ENCODE measurements at regions not wholly inside any gene's neighbourhood (a gene's known extent, or its start where the extent isn't known, plus 50 kb on each side); places are given as distances from the start of the nearest gene placed in this dataset.

DNA sequence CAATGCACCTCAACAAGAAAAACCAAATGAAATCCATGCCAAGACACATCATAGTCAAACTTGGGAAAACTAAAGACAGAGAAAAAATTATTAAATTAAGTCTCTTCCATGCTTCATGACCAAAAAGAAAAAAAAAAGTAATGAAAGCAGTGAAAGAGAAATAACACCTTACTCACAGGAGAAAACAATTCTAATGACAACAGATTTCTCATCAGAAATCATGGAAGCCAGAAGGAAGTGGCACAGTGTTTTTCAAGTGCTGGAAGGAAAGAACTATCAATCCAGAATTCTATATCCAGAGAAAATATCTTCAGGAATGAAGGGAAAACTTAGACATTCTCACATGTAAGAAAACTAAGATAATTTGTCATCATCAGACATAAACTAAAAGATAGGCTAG, 71.1 kb upstream of the NUDT4 start:
- no peak for ATAC-seq
- DNase-seq: no peak
- Mint-ChIP-seq H3K27ac (no peak overlapping the region), H3K27me3 (no peaks in the 10 kb centered on the region), H3K4me3 (no peak overlapping the region), H3K9me3 (peaks cover 8 to 9% of the 10 kb centered on the region in 2 donors), H3K4me1 (no peaks in the 10 kb centered on the region)

DNA sequence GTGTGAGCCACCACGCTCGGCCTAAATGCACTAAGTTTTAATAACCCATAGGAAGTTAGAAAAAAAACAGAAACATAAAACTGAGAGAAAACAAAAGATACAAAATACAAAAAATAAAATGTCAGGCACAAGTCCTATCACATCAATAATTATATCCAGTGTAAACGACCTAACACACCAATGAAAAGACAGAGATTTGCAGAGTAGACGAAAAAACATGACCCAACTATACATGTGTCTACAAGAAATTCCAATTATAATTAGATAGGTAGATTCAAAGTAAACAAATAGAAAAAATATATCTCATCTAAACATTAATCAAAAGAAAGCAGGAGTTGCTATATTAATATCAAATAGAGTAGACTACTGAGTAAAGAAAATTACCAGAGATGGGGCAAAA, 69.4 kb upstream of the NUDT4 start:
- no peaks in the 10 kb centered on the region for H3K4me1 Mint-ChIP-seq
- ATAC-seq: no peak
- DNase-seq: no peak
- H3K9me3 Mint-ChIP-seq: peaks cover 8 to 9% of the 10 kb centered on the region in 2 donors
- H3K27ac Mint-ChIP-seq: no peak overlapping the region
- H3K27me3 Mint-ChIP-seq: no peaks in the 10 kb centered on the region
- H3K4me3 Mint-ChIP-seq: no peak overlapping the region

DNA sequence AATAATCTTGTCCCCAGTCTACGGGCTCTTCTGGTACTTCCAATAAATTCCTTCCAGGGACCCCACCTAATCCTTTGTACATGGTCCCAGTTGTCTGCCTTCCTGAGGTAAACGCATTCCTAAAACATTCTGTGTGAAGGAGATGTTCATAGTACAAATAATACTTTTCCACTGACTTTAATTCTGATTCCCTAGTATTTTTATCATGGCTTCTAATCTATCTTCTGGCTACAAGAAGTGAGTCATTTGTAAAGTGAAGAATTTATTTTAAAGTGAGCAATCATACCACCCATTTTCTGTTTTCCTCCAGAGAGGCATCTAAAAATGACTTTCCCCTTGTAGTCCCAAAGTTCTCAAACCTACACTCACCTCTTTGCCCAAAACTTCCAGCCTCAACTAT, 65.9 kb upstream of the NUDT4 start:
- ATAC-seq (no peak), DNase-seq (no peak)
- Mint-ChIP-seq H3K27ac (no peak overlapping the region), H3K4me1 (no peaks in the 10 kb centered on the region), H3K4me3 (no peak overlapping the region), H3K27me3 (no peaks in the 10 kb centered on the region), H3K9me3 (peaks cover under 1% of the 10 kb centered on the region in 2 donors)

DNA sequence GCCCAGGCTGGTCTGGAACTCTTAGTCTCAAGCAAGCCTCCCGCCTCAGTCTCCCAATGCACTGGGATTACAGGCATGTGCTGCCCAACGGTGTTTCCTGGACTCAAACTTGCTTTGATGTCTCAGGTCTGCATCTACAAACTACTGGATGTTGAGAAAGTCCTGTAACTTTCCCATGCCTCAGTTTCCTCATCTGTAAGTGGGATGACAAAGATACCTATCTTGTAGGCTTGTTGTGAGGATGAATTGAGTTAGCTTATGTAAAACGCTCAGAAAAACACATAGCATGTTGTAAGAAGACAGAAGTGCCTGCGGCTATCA, 63.6 kb upstream of the NUDT4 start:
- H3K27ac Mint-ChIP-seq: no peak overlapping the region
- DNase-seq (no peak), ATAC-seq (no peak)
- H3K4me1 Mint-ChIP-seq: peaks cover 7% of the 10 kb centered on the region
- H3K27me3 Mint-ChIP-seq: no peaks in the 10 kb centered on the region
- no peak overlapping the region for H3K4me3 Mint-ChIP-seq
- no peaks in the 10 kb centered on the region for H3K9me3 Mint-ChIP-seq

DNA sequence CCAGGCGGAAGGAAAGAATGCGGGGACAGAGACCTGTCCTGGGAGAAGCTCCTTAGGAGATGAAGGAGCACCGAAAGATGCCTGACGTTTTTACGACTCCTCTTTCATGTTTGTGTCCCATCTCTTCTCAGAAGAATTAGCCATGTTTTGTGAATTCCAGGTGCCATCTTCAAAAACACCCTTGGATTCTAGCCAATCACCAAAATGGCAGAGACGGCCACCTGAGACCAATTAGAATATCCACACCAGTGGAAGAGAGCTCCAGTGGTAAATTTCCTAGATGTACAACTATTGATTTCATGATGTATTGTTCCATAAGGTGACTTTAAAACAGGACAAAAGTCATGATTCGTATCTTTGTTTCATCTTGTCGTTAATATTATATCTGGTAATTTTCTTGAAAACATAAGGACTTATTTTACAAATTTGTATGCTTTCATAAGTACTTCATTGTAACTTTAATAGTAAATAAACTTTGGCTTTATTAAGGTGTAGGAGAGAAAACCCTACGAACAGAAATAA, 62.3 kb upstream of the NUDT4 start:
- Mint-ChIP-seq H3K27ac (no peak overlapping the region), H3K4me1 (peaks cover 7% of the 10 kb centered on the region), H3K4me3 (no peak overlapping the region), H3K27me3 (no peaks in the 10 kb centered on the region), H3K9me3 (no peaks in the 10 kb centered on the region)
- no peak for ATAC-seq
- no peak for DNase-seq

DNA sequence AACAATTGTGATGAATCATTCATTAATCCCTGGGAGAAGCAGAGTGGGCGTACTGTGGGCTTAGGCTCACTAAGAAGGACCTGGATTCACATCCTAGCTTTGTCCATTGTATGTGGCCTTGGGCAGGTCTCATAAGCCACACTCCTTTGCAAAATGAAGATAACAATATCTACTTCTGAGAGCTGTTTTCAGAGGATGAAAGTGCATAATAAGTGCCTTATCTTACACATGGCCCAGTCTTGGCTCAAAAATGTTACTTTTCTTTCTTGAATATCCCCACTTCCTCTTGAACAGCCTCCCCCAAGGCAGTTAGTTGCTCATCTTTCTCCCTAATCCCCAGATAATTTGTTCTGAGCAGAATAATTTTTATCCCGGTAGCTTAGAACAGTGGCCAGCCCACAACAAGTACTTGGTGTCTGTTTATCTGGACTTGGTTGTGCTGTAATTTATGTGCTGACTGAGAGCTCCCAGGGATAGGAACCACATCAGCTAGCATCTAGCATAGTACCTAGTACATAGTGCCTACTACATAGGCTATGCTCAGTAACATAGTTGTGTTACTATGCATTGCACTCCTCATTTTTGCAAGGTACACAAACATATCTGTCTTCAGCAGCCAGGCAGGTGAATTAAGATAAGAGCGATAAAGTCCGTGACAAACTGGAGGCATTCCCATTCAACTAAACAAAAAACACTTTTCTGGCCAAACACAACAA, 61.7 kb upstream of the NUDT4 start:
- DNase-seq (no peak), ATAC-seq (no peak)
- Mint-ChIP-seq H3K9me3 (no peaks in the 10 kb centered on the region), H3K4me1 (peaks cover 7% of the 10 kb centered on the region), H3K4me3 (no peak overlapping the region), H3K27ac (no peak overlapping the region), H3K27me3 (no peaks in the 10 kb centered on the region)

DNA sequence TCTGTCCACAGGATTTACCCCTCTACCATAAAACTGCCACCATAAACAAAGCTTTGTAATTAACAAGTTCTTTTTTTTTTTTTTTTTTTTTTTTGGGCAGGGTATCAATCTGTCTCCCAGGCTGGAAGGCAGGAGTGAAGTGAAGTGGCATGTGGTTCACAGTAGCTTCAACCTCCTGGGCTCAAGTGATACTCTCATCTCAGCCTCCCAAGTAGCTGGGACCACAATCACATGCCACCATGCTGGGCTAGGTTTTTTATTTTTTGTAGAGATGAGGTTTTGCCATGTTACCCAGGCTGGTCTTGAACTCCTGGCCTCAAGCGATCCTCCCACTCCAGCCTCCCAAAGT, 61.1 kb upstream of the NUDT4 start:
- Mint-ChIP-seq H3K27me3 (no peaks in the 10 kb centered on the region), H3K4me1 (peaks cover 7% of the 10 kb centered on the region), H3K9me3 (no peaks in the 10 kb centered on the region), H3K4me3 (no peak overlapping the region), H3K27ac (no peak overlapping the region)
- no peak for ATAC-seq
- DNase-seq: no peak

DNA sequence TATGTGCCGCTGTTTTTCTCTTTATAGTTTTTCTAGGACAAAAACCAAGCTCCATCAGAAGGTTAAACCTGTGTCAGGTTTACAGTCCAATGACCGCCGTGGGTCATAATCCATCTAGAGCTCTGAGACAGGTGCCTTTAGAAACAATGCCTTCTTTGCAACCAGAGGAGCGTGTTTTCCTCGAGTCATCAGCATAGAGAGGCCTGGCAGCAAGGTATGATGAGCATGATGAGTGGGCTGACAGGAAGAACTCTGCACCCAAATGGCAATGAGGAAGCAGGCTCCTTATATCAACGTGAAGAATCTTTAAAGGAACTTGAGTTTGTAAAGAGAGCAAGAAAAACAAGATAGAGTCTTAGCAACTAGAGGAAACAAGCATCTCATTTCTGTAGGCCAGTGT, 60.5 kb upstream of the NUDT4 start:
- Mint-ChIP-seq H3K4me3 (no peak overlapping the region), H3K4me1 (peaks cover 7% of the 10 kb centered on the region), H3K9me3 (no peaks in the 10 kb centered on the region), H3K27me3 (no peaks in the 10 kb centered on the region), H3K27ac (no peak overlapping the region)
- DNase-seq (no peak), ATAC-seq (no peak)

DNA sequence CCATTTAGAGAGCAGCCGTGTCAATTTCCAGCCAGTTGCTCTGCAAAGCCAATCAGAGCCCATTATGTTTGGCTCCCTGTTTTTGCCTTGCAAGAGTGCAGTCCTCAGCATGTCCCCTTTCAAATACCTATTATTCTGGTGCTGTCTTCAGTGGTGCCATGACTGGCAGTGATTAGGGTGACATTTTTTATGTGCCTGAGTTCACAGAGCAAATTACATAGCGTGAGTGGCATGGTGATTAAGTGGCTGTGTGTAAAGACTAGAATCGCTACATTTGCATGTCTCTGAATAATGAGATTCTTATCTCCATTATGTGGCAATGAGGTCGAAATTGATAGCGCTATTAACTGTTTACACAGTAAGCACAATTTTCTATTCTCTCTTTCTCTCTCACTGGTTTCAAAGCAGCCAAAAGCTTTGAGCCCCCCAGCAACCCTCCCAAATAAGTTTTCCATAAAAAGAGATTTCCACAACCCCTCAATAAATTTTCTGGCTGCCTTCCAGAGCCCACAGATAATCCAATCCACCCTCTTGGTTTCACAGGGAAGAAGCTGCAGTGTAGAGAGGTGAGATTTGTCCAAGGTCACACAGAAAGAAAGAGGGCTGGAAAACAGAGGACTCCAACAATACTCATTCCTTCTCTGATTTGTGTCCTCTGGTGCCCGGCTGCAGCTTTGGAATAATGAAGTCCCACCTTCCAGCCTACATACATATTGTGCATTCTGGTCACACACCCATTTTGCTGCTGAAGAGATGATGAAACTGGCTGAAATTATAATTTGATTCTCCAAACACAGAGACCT, 58.8 kb upstream of the NUDT4 start:
- no peak for ATAC-seq

DNA sequence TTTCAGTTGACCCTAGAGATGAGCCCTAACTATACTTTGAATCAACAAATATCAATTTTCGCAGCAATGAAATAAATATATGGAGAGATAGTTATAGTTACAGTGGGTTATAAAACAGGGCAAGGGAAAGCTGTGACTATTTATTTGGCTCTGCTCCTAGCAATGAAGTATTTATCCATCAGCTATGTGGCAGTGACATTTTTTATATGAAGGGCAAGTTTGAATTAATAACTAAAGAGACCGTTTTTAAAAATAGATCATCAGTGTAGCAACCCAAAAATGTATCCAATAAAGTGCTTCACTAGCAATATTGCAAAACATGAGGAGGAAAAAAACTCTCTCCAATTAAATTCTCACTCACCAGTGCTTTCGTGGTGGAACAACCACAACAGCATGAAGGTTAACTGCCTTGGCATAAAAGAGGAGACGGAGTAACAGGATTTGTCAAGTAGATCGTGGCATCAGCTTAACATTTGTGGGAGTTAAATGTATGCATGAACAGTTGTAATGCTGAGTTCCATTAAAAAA, 58.1 kb upstream of the NUDT4 start:
- H3K4me1 Mint-ChIP-seq: peaks cover 11% of the 10 kb centered on the region

More for the DNA sequence above, 58.8 kb upstream of the NUDT4 start:
- Mint-ChIP-seq H3K9me3 (no peaks in the 10 kb centered on the region), H3K4me1 (peaks cover 11% of the 10 kb centered on the region), H3K27ac (peak overlapping the region in 1 of 2 donors; percentile 35), H3K27me3 (no peaks in the 10 kb centered on the region), H3K4me3 (no peak overlapping the region)
- no peak for DNase-seq

DNA sequence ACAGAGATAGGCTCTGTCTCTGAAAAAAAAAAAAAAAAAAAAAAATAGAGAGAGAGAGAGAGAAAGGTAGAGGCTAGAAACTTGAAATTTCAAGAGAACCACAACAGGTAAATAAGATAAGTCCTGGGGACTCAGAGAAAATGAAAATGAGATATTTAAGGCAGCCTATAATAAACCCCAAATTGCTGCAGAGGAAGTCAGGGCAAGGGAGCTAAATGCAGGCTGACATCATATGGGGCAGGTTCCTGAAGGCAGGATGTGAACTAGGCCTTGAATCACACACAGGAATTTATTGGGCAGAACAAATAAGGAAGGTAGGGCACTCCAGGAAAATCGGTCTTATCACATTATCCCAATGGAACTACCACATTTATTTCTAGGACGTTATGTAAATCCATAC, 54.9 kb upstream of the NUDT4 start:
- Mint-ChIP-seq H3K27me3 (no peaks in the 10 kb centered on the region), H3K27ac (no peak overlapping the region), H3K9me3 (no peaks in the 10 kb centered on the region), H3K4me1 (peaks cover 5% of the 10 kb centered on the region), H3K4me3 (no peak overlapping the region)
- ATAC-seq: no peak
- DNase-seq: no peak

More for the DNA sequence above, 58.1 kb upstream of the NUDT4 start:
- ATAC-seq (no peak), DNase-seq (no peak)
- Mint-ChIP-seq H3K9me3 (no peaks in the 10 kb centered on the region), H3K27me3 (no peaks in the 10 kb centered on the region), H3K27ac (peak overlapping the region in 1 of 2 donors; percentile 35), H3K4me3 (no peak overlapping the region)

DNA sequence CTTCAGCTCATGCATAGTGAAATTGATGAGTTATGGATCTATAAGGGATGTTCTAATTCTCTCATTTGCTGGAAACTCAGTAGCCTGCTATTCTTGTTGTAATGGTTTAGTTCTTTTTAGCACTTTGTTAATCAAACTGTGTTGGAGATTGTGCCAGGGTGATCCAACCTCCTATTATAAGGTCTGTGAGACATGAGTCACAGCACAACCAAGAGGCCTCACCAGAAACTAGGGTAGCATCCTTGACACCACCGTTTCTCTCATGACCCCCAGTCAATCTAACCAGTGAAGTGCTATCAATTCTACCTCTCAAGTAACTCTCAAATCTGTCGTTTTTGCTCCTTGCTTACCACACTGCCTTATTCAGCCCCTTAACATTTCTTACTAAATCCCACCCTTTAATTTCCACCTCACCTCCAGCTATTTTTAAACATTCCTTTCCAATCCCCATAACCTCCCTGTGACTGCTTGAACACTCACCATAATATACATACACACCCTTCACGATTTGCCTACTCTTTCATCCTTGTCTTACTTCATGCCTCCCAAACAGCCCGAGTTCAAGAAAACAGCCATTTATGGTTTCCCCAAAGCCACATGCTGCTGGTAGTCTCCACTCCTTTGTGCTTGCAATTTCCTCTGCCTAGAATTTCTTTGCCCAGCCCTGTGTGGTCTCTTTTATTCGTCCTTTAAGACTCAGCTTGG, 53.9 kb upstream of the NUDT4 start:
- no peaks in the 10 kb centered on the region for H3K9me3 Mint-ChIP-seq
- no peaks in the 10 kb centered on the region for H3K27me3 Mint-ChIP-seq
- no peak for DNase-seq
- peaks cover 5% of the 10 kb centered on the region for H3K4me1 Mint-ChIP-seq
- no peak for ATAC-seq
- H3K4me3 Mint-ChIP-seq: no peak overlapping the region
- no peak overlapping the region for H3K27ac Mint-ChIP-seq

DNA sequence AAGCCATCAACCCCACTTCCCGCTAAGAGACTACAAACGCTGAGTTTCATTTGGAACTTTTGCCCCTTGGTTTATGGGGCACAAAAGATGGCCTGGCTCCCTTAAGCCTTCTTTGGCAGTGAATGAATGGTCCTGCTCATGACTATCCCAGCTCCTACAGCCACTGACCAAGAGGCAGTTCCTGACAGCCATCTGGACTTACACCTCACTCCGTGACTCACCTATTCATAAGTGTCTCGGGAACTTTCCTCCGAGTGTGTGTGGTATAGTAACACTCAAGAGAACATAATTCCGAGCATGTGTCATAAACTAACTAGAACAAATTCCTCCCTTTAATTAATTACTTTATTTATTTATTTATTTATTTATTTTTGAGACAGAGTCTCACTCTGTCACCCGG, 51.9 kb upstream of the NUDT4 start:
- Mint-ChIP-seq H3K27me3 (no peaks in the 10 kb centered on the region), H3K27ac (no peak overlapping the region), H3K4me1 (peaks cover 5% of the 10 kb centered on the region), H3K9me3 (no peaks in the 10 kb centered on the region), H3K4me3 (no peak overlapping the region)
- DNase-seq (no peak), ATAC-seq (no peak)

Data from stimulated activated naive CD8-positive, alpha-beta T cell treated with anti-CD3 and anti-CD28 coated beads, Interleukin-15, amount 100 ng/mL, for 72 hours (primary cell).